C4-2B (cell line): ENCODE measurements at regions not wholly inside any gene's neighbourhood (a gene's known extent, or its start where the extent isn't known, plus 50 kb on each side); places are given as distances from the start of the nearest gene placed in this dataset.

Experiments used
- H3K27ac ChIP-seq: fragments of 450-650 bp; 2 replicates; pipeline ENCODE4 v1.5.1; 2017
- ZFX ChIP-seq: fragments of 450-650 bp; IDR thresholded peaks from 2 replicates; pipeline ENCODE4 v1.6.1; 2017
- TF ChIP-seq, protein P1 (sequence below): fragments of 450-650 bp; conservative IDR thresholded peaks from 2 replicates; pipeline ENCODE4 v1.5.1; 2017; ENCODE audit warnings: mild to moderate bottlenecking

DNA sequence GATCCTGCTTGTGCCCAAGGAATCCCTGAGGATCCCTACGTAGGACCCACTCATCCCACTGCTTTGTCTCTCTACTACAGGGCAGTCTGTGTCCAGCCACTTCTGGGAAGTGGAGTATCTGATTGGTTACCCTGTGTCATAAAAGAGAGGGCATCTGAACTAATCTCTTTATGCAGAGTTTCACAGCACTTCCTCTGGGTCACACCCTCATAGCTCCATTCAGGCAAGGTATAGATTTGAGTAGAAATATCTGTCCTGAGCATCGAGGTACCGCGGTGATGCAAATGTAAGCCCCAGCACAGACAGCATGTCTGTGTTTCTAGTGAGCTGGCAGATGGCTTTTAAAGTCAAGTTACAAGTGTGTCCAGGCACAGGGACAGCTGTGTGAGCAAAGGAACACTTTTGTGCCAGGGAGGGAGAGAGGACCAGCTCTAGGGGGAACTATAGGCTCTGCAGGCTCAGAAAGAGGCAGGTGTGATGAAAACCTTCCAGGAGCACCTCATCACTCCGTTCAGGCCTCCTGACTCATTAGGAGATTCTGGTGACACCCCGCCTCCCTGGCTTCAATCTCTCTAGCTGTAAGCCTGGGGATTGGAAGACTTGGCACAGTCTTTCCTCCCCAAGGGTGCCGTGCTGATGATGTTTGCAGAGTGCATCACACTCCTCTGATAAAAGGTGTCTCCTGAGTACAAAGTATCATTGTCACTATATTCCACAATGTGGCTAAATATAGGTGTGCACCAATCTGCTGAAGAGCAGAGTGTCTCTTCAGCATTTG is 84.3 kb upstream of the UBL3 start:
- H3K27ac ChIP-seq, result no peak overlapping the region
- TF ChIP-seq, protein P1, sequence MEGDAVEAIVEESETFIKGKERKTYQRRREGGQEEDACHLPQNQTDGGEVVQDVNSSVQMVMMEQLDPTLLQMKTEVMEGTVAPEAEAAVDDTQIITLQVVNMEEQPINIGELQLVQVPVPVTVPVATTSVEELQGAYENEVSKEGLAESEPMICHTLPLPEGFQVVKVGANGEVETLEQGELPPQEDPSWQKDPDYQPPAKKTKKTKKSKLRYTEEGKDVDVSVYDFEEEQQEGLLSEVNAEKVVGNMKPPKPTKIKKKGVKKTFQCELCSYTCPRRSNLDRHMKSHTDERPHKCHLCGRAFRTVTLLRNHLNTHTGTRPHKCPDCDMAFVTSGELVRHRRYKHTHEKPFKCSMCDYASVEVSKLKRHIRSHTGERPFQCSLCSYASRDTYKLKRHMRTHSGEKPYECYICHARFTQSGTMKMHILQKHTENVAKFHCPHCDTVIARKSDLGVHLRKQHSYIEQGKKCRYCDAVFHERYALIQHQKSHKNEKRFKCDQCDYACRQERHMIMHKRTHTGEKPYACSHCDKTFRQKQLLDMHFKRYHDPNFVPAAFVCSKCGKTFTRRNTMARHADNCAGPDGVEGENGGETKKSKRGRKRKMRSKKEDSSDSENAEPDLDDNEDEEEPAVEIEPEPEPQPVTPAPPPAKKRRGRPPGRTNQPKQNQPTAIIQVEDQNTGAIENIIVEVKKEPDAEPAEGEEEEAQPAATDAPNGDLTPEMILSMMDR, result no peak
- TF ChIP-seq ZFX, result no peak

DNA sequence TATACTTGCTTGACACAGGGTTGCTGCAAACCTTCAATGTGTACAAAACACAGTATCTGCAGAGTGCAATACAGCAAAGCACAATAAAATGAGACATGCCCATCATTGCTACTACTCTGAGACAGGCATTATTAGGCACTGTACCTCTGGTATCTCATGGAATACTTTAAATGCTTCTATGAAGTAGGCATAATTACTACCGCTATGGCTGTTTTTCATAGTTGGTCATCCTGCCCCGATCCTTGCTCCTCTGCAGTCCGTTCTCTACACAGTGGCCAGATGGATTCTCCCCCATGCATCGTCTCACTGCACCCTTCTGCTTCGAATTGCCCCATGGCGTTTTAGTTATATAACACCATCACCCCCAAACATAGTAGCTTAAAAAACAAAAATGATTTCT is 83.0 kb upstream of the UBL3 start:
- no peak overlapping the region for H3K27ac ChIP-seq
- TF ChIP-seq, protein P1, result no peak
- no peak for TF ChIP-seq ZFX

DNA sequence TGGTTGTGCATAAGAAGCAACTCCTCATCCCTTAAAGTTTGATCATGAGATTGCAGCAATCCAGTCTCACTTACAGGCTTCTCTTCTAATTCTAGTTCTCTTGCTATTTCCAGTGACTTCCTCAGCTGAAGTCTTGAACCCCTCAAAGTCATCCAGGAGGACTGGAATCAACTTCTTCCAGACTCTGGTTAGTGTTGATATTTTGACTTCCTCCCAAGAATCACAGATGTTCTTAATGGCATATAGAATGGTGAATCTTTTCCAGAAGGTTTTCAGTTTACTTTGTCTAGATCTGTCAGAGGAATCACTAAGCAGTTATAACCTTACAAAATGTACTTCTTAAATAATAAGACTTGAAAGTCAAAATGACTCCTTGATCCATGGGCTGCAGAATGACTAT is 81.3 kb upstream of the UBL3 start:
- TF ChIP-seq ZFX, result no peak
- TF ChIP-seq, protein P1, result no peak

DNA sequence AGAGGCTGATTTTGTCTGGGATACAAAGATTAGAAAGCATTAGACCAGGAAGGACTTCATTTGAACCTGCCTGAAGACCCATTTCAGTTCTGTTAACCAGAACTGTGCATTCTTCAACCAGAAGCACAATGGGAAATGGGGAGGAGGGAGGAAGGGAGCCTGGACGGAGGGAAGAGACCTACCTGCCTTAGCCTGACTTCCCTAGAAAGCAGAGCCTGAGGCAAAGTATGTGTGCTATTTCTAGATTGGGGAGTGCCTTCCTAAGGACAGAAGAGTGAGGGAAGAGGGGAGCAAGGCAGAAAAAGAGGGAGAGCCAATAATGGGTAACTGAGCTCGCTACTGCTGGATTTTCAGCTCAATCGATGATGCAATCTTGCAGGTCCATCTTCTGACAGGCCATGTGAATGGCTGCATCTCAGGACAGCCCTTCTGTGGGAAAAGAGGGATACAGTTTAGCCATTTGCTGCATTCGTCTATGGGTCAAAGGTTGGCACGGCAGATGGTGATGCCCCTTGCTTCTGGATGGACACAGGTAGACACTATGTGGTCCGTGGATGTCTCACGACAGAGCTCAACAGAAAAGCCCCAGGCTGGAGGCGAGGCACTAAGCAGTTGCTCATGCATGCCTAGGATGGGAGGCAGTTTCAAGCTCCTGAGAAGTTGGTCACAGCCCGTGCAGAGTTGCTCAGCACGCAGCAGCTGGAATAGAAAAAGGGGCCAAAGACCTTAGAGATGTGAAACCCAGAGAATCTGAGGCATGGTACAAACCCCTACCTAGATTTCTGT is 78.8 kb upstream of the UBL3 start:
- no peak overlapping the region for H3K27ac ChIP-seq
- TF ChIP-seq ZFX, result no peak
- TF ChIP-seq, protein P1, result no peak

More for the DNA sequence above, 81.3 kb upstream of the UBL3 start:
- no peak overlapping the region for H3K27ac ChIP-seq

DNA sequence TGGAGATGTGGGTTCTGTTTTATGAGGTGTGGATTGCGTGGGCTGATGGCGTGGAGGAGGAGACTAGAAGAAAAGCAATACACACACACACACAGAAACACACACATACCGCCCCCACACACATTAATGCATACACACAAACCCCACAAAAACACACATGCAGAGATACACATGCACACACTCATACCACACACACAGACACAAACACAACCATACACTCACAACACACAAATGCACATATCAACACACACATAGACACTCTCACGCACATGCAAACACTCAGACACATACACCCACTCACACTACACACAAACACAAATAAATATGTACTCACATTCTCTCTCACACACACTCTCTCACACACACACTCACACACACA is 75.7 kb upstream of the UBL3 start:
- TF ChIP-seq ZFX, result no peak; the same call in 1 of the 2 replicates
- TF ChIP-seq, protein P1, result no peak
- H3K27ac ChIP-seq, result peak overlapping the region; percentile 98; the same call in 1 of the 2 replicates

DNA sequence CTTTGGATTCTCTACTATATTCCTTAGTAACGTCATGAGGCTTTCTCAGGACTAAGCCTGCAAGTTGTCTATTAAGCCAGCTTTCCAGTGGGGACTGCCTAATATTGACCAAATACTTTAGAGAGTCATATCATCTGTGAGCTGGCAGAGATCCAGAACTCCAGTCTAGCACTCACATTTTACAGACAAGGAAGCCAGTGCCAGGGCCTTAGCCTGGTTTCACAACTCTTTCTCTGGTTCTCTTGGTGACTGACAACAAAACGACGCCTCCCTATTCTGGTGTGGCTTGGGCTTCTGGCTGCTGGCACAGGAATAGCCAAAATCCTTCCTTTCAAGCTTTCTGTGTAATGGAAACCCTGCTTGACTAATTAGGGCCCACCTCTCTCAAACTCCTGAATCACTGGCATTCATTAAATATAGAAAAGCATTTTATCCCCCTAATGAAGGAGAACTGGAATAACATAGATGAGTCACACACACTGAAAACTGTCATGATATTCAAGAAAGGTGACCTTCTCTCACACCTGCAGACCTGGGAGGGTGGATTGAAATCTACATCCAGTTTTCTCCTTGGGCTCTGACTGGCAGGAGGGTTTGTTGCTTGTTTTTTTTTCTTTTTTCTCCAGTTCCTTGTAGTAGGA is 75.2 kb upstream of the UBL3 start:
- TF ChIP-seq, protein P1, result no peak
- no peak for TF ChIP-seq ZFX
- peak overlapping the region; percentile 98 for H3K27ac ChIP-seq
